IMR-90 (cell line): ENCODE measurements at regions not wholly inside any gene's neighbourhood (a gene's known extent, or its start where the extent isn't known, plus 50 kb on each side); places are given as distances from the start of the nearest gene placed in this dataset.

Source experiments
- ATAC-seq: fragments of 200-7000 bp; cut with Tn5 transposase; 2 replicates; pipeline ENCODE4 v1.9.1; 2020; ENCODE audit warnings: low read depth, mild to moderate bottlenecking, moderate library complexity
- BruUV-seq: library from RNA; stranded (reverse); fragments of 400-500 nt; replicated peaks from 2 replicates; lab custom pipeline; 2021; lab: Mats Ljungman, UMichigan
- CTCF ChIA-PET: fragments of 300-600 bp; formaldehyde crosslinking; extraction: SDS; loops from one replicate; lab custom pipeline; 2021; ENCODE audit warnings: antibody characterized with exemption; lab: Yijun Ruan, JAX
- POLR2A ChIA-PET: fragments of 300-600 bp; sonication (Branson Sonifier 250); formaldehyde crosslinking; loops from one replicate; lab custom pipeline; 2022; ENCODE audit warnings: antibody characterized with exemption; ENCODE audit not compliant: unreplicated experiment; lab: Charles Lee
- DNase-seq: peaks from one replicate; pipeline ENCODE4 v3.0.0; 2013
- H2AFZ ChIP-seq: replicated peaks from 2 replicates; pipeline ENCODE3; 2013; ENCODE audit warnings: low read length, mild to moderate bottlenecking; ENCODE audit not compliant: poor library complexity
- H2AK5ac ChIP-seq: 2 replicates; pipeline ENCODE4 v1.6.1; 2013; ENCODE audit warnings: low read depth, low read length, inconsistent platforms
- H2AK9ac ChIP-seq: replicated peaks from 2 replicates; pipeline ENCODE3; 2013; ENCODE audit warnings: mild to moderate bottlenecking, low read depth, low read length, moderate library complexity; ENCODE audit not compliant: poor library complexity
- H2BK120ac ChIP-seq: 2 replicates; pipeline ENCODE4 v1.6.1; 2013; ENCODE audit warnings: low read depth, low read length, inconsistent platforms
- H2BK15ac ChIP-seq: 3 replicates; pipeline ENCODE4 v1.6.1; 2013; ENCODE audit warnings: low read depth, low read length, inconsistent platforms
- H2BK20ac ChIP-seq: 2 replicates; pipeline ENCODE4 v1.6.1; 2013; ENCODE audit warnings: low read depth, mild to moderate bottlenecking, inconsistent platforms, low read length, moderate library complexity
- H2BK5ac ChIP-seq: 2 replicates; pipeline ENCODE4 v1.6.1; 2013; ENCODE audit warnings: mild to moderate bottlenecking, low read depth, low read length, inconsistent platforms; ENCODE audit not compliant: poor library complexity, severe bottlenecking
- H3K14ac ChIP-seq: replicated peaks from 2 replicates; pipeline ENCODE4 v1.6.1; 2013; ENCODE audit warnings: low read depth, low read length, inconsistent platforms
- H3K18ac ChIP-seq: 2 replicates; pipeline ENCODE4 v1.6.1; 2013; ENCODE audit warnings: low read depth, low read length, control low read depth
- H3K23ac ChIP-seq: 2 replicates; pipeline ENCODE4 v1.6.1; 2013; ENCODE audit warnings: low read depth, low read length, inconsistent platforms
- H3K27ac ChIP-seq: 2 replicates; pipeline ENCODE4 v1.5.1; 2013; ENCODE audit warnings: mild to moderate bottlenecking, control low read depth, low read length; ENCODE audit not compliant: insufficient read depth
- H3K27me3 ChIP-seq: 2 replicates; pipeline ENCODE4 v1.6.1; 2013; ENCODE audit warnings: low read length; ENCODE audit not compliant: control insufficient read depth, insufficient read depth
- H3K36me3 ChIP-seq: 2 replicates; pipeline ENCODE4 v1.6.1; 2013; ENCODE audit warnings: low read length, mixed read lengths; ENCODE audit not compliant: control insufficient read depth, insufficient read depth
- H3K4ac ChIP-seq: 2 replicates; pipeline ENCODE4 v1.6.1; 2013; ENCODE audit warnings: low read depth, low read length, inconsistent platforms
- H3K4me1 ChIP-seq: 2 replicates; pipeline ENCODE4 v1.6.1; 2013; ENCODE audit warnings: low read length, mixed read lengths; ENCODE audit not compliant: control insufficient read depth, insufficient read depth
- H3K4me2 ChIP-seq: 2 replicates; pipeline ENCODE4 v1.6.1; 2013; ENCODE audit warnings: low read depth, mild to moderate bottlenecking, control low read depth, low read length, moderate library complexity
- H3K4me3 ChIP-seq: 2 replicates; pipeline ENCODE4 v1.5.1; 2013; ENCODE audit warnings: low read depth, mild to moderate bottlenecking, control low read depth, low read length, moderate library complexity; ENCODE audit not compliant: insufficient read depth
- H3K56ac ChIP-seq: 2 replicates; pipeline ENCODE4 v1.6.1; 2013; ENCODE audit warnings: low read length, inconsistent platforms; ENCODE audit not compliant: insufficient read depth; ENCODE audit errors: extremely low read depth
- H3K79me1 ChIP-seq, 2 experiments: 2 replicates each; pipeline ENCODE4 v1.6.1; 2013; ENCODE audit warnings: low read length in 2 of 2, inconsistent platforms in 1 of 2, low read depth in 1 of 2
- H3K9ac ChIP-seq: 2 replicates; pipeline ENCODE4 v1.6.1; 2013; ENCODE audit warnings: low read depth, low read length, control low read depth
- H3K9me1 ChIP-seq: 2 replicates; pipeline ENCODE4 v1.6.1; 2013; ENCODE audit warnings: low read length, inconsistent platforms; ENCODE audit not compliant: insufficient read depth
- H3K9me3 ChIP-seq: 2 replicates; pipeline ENCODE4 v1.6.1; 2013; ENCODE audit warnings: low read length; ENCODE audit not compliant: control insufficient read depth, insufficient read depth
- H4K20me1 ChIP-seq: 2 replicates; pipeline ENCODE4 v1.6.1; 2013; ENCODE audit warnings: low read length, inconsistent platforms; ENCODE audit not compliant: insufficient read depth
- H4K5ac ChIP-seq: 2 replicates; pipeline ENCODE4 v1.6.1; 2013; ENCODE audit warnings: mild to moderate bottlenecking, low read depth, low read length, control low read depth
- H4K8ac ChIP-seq, 2 experiments: 2 replicates each; pipeline ENCODE4 v1.6.1; 2013; ENCODE audit warnings: low read depth in 2 of 2, low read length in 2 of 2, control low read depth in 1 of 2, inconsistent platforms in 1 of 2
- H4K91ac ChIP-seq: 2 replicates; pipeline ENCODE4 v1.6.1; 2013; ENCODE audit warnings: low read depth, low read length, inconsistent platforms; ENCODE audit not compliant: insufficient read depth
- ELK1 ChIP-seq: fragments of 150-350 bp; IDR thresholded peaks from 2 replicates; pipeline ENCODE4 v1.6.1; 2016; ENCODE audit warnings: low read depth, mild to moderate bottlenecking, low read length, moderate library complexity, borderline replicate concordance
- WGBS, 2 experiments: methylation state at CpG; one replicate each; pipeline versions ENCODE4 v1.1.5 to v1.1.7; 2013; ENCODE audit warnings: missing lambda C conversion rate in 2 of 2; ENCODE audit not compliant: insufficient read length in 1 of 2; ENCODE audit errors: extremely low coverage in 2 of 2; 5-methylcytosine and 5-hydroxymethylcytosine counted together
- dilution Hi-C: fragments of 300-500 bp; cut with HindIII; formaldehyde crosslinking; loops from one replicate; pipeline ENCODE4 v1.14.3; 2018; ENCODE audit warnings: low sequenced_read_pairs; ENCODE audit not compliant: unreplicated experiment
- in situ Hi-C: fragments of 300-500 bp; cut with MboI; formaldehyde crosslinking; loops from 3 replicates; pipeline ENCODE4 v1.14.3; 2019; ENCODE audit warnings: low sequenced_read_pairs, inconsistent platforms, mixed read lengths
- intact Hi-C: fragments of 100-400 bp; cut with micrococcal nuclease; formaldehyde crosslinking; loops from 2 replicates; pipeline ENCODE4 v1.10.0; 2022

- no peak overlapping the region for H2BK20ac ChIP-seq
- H3K4me2 ChIP-seq = no peak overlapping the region
- no peak overlapping the region for H4K8ac ChIP-seq
- BruUV-seq = no TSS peak
- no peak overlapping the region for H3K18ac ChIP-seq
- H3K4me1 ChIP-seq = no peaks in the 10 kb centered on the region
- no peaks in the 10 kb centered on the region for H4K20me1 ChIP-seq
- H3K56ac ChIP-seq = no peak overlapping the region
- H3K14ac ChIP-seq = no peak overlapping the region
- intact Hi-C loops (no loop called here), in situ Hi-C loops (no loop called here), dilution Hi-C loops (no loop called here)
- H3K36me3 ChIP-seq = no peaks in the 10 kb centered on the region
- no CpG with 5 or more reads among the region's 9 CpGs for WGBS, 2 experiments
- no peak overlapping the region for H3K4me3 ChIP-seq
- H3K27ac ChIP-seq = no peak overlapping the region
- no peaks in the 10 kb centered on the region for H3K27me3 ChIP-seq
- ATAC-seq = no peak
- no peak overlapping the region for H2AK5ac ChIP-seq
- no peak overlapping the region for H2BK5ac ChIP-seq
- no peaks in the 10 kb centered on the region for H3K79me1 ChIP-seq
- ChIA-PET POLR2A (no interaction called here), CTCF (no interaction called here)
- no peak overlapping the region for H3K4ac ChIP-seq
- no peak overlapping the region for H3K23ac ChIP-seq
- H3K9me1 ChIP-seq = no peaks in the 10 kb centered on the region
- DNase-seq = no peak
- no peak overlapping the region for H2AK9ac ChIP-seq
- no peak for TF ChIP-seq ELK1
- H3K9me3 ChIP-seq = peaks cover 26% of the 10 kb centered on the region
- no peak overlapping the region for H3K9ac ChIP-seq
- no peak overlapping the region for H4K91ac ChIP-seq
- no peak overlapping the region for H2AFZ ChIP-seq
- H4K5ac ChIP-seq = no peak overlapping the region
- H2BK15ac ChIP-seq = no peak overlapping the region
- no peak overlapping the region for H2BK120ac ChIP-seq
Measured at GRCh38 chr14:104274806-104275205, 136.4 kb downstream of the KIF26A start.
